ENCODE measurements at regions not wholly inside any gene's neighbourhood (a gene's known extent, or its start where the extent isn't known, plus 50 kb on each side); places are given as distances from the start of the nearest gene placed in this dataset.

- TF ChIP-seq CTCF (conservative IDR thresholded peaks at IDR 0.05; ENCODE audit: low read depth, low read length) (no peak), BHLHE40 (IDR thresholded peaks at IDR 0.05; ENCODE audit: low read depth, low read length) (no peak), MAFK (IDR thresholded peaks at IDR 0.05; ENCODE audit: low read depth, low read length) (no peak), RAD21 (IDR thresholded peaks at IDR 0.05; ENCODE audit: low read length) (no peak), POLR2A (IDR thresholded peaks at IDR 0.05; ENCODE audit: low read depth, low read length) (no peak), ELK1 (IDR thresholded peaks at IDR 0.05; ENCODE audit: borderline replicate concordance, low read depth, low read length) (no peak), USF2 (IDR thresholded peaks at IDR 0.05; ENCODE audit: low read depth, low read length) (no peak)
Measured at GRCh38 chr15:70541511-70541910, 221.8 kb downstream of the UACA start.
